ENCODE measurements at regions not wholly inside any gene's neighbourhood (a gene's known extent, or its start where the extent isn't known, plus 50 kb on each side); places are given as distances from the start of the nearest gene placed in this dataset.
"Not testable (repeated sequence)": the region's sequence is repeated elsewhere in the genome, so short reads cannot be mapped to it uniquely, and the experiment has no call there.

GRCh38 chr20:40019510-40019909, 669.5 kb downstream of the MAFB start:
- DNase-seq, result no peak

- no peak for DNase-seq
Measured at GRCh38 chr20:40017765-40018164, 671.3 kb downstream of the MAFB start.

- no peak for DNase-seq
Measured at GRCh38 chr20:40016890-40017289, 672.1 kb downstream of the MAFB start.

GRCh38 chr20:40016392-40016791, 672.6 kb downstream of the MAFB start:
- no peak for DNase-seq

- not testable (repeated sequence) for DNase-seq
Measured at GRCh38 chr20:40012026-40012425, 677.0 kb downstream of the MAFB start.

- no peak for DNase-seq
Measured at GRCh38 chr20:40010483-40010882, 678.6 kb downstream of the MAFB start.

GRCh38 chr20:40009542-40009941, 679.5 kb downstream of the MAFB start:
- no peak for DNase-seq

GRCh38 chr20:40008177-40008576, 680.9 kb downstream of the MAFB start:
- no peak for DNase-seq

GRCh38 chr20:40006168-40006860, 682.7 kb downstream of the MAFB start:
- no peak for DNase-seq

GRCh38 chr20:40004092-40004491, 684.9 kb downstream of the MAFB start:
- not testable (repeated sequence) for DNase-seq

GRCh38 chr20:39993742-39994141, 695.3 kb downstream of the MAFB start:
- DNase-seq, result no peak

GRCh38 chr20:39990692-39991091, 698.3 kb downstream of the MAFB start:
- DNase-seq, result no peak

- no peak for DNase-seq
Measured at GRCh38 chr20:39988991-39989390, 700.0 kb downstream of the MAFB start.

GRCh38 chr20:39986173-39986904, 702.7 kb downstream of the MAFB start:
- no peak for DNase-seq

GRCh38 chr20:39985271-39985827, 703.7 kb downstream of the MAFB start:
- DNase-seq, result no peak

- no peak for DNase-seq
Measured at GRCh38 chr20:39983655-39984054, 705.4 kb downstream of the MAFB start.

- no peak for DNase-seq
Measured at GRCh38 chr20:39983183-39983582, 705.9 kb downstream of the MAFB start.

- DNase-seq, result no peak
Measured at GRCh38 chr20:39974966-39975501, 714.0 kb downstream of the MAFB start.

GRCh38 chr20:39968495-39968894, 720.5 kb downstream of the MAFB start:
- DNase-seq, result no peak

GRCh38 chr20:39967806-39968205, 721.2 kb downstream of the MAFB start:
- DNase-seq, result no peak

- DNase-seq, result no peak
Measured at GRCh38 chr20:39961637-39962244, 727.3 kb downstream of the MAFB start.

GRCh38 chr20:39960522-39961428, 728.3 kb downstream of the MAFB start:
- DNase-seq, result no peak

All from CD4-positive, alpha-beta T cell treated with Interferon alpha-2 for 1 hour (primary cell).